ENCODE measurements at regions not wholly inside any gene's neighbourhood (a gene's known extent, or its start where the extent isn't known, plus 50 kb on each side); places are given as distances from the start of the nearest gene placed in this dataset.
A peak's percentile ranks its signal among the peaks of the same experiment; 100 is the strongest.
"Not testable (repeated sequence)": the region's sequence is repeated elsewhere in the genome, so short reads cannot be mapped to it uniquely, and the experiment has no call there.

GRCh38 chr7:106369352-106369751 is 84.6 kb upstream of the NAMPT start:
- no peak for DNase-seq

GRCh38 chr7:106367664-106368063 is 82.9 kb upstream of the NAMPT start:
- DNase-seq = no peak

GRCh38 chr7:106367018-106367420 is 82.2 kb upstream of the NAMPT start:
- peak; percentile 52 to 72 for DNase-seq

GRCh38 chr7:106365252-106366005 is 80.6 kb upstream of the NAMPT start:
- DNase-seq = no peak

GRCh38 chr7:106362507-106362906 is 77.7 kb upstream of the NAMPT start:
- DNase-seq = not testable (repeated sequence)

GRCh38 chr7:106358103-106358663 is 73.4 kb upstream of the NAMPT start:
- DNase-seq = no peak

GRCh38 chr7:106357675-106358074 is 72.9 kb upstream of the NAMPT start:
- no peak for DNase-seq

- DNase-seq = no peak
Measured at GRCh38 chr7:106354822-106355221, 70.0 kb upstream of the NAMPT start.

GRCh38 chr7:106353944-106354343 is 69.2 kb upstream of the NAMPT start:
- DNase-seq = no peak

GRCh38 chr7:106348231-106348630 is 63.4 kb upstream of the NAMPT start:
- no peak for DNase-seq

- peak; percentile 5 to 42 for DNase-seq
Measured at GRCh38 chr7:106347229-106347833, 62.5 kb upstream of the NAMPT start.

GRCh38 chr7:106346678-106347217 is 62.0 kb upstream of the NAMPT start:
- DNase-seq = peak; percentile 91 to 97

- no peak for DNase-seq
Measured at GRCh38 chr7:106346167-106346677, 61.4 kb upstream of the NAMPT start.

- no peak for DNase-seq
Measured at GRCh38 chr7:106345421-106346166, 60.8 kb upstream of the NAMPT start.

GRCh38 chr7:106344861-106345260 is 60.1 kb upstream of the NAMPT start:
- peak; percentile 91 to 92 for DNase-seq

- DNase-seq = no peak
Measured at GRCh38 chr7:106344211-106344610, 59.4 kb upstream of the NAMPT start.

GRCh38 chr7:106342049-106342448 is 57.3 kb upstream of the NAMPT start:
- not testable (repeated sequence) for DNase-seq

GRCh38 chr7:106340247-106340596 is 55.4 kb upstream of the NAMPT start:
- DNase-seq = not testable (repeated sequence)

- no peak for DNase-seq
Measured at GRCh38 chr7:106339513-106340246, 54.9 kb upstream of the NAMPT start.

- no peak for DNase-seq
Measured at GRCh38 chr7:106337754-106338153, 53.0 kb upstream of the NAMPT start.

- DNase-seq = no peak
Measured at GRCh38 chr7:106335814-106336213, 51.0 kb upstream of the NAMPT start.

Data from Kasumi-1 (cell line).